ENCODE measurements at regions not wholly inside any gene's neighbourhood (a gene's known extent, or its start where the extent isn't known, plus 50 kb on each side); places are given as distances from the start of the nearest gene placed in this dataset.

DNA sequence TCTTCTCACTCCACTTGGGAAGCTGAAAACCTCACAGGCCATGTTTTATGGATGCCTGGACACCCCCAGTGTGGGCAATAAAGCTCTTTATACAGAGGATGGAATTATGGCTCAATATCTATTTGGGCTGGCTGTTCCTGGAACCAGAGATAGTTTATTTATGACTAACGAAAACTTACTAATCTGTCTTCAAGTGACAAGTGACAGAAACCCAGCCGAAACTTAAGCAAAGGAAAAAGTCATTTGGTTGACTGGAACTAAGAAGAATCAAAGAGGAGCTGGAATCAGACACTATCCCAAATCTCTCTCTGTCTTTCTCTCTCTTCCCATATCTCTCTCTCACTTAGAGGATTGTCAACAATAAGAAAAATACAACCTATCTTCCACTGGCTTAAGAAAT, 78.3 kb upstream of the CDK6 start:
- TF ChIP-seq, protein P1, sequence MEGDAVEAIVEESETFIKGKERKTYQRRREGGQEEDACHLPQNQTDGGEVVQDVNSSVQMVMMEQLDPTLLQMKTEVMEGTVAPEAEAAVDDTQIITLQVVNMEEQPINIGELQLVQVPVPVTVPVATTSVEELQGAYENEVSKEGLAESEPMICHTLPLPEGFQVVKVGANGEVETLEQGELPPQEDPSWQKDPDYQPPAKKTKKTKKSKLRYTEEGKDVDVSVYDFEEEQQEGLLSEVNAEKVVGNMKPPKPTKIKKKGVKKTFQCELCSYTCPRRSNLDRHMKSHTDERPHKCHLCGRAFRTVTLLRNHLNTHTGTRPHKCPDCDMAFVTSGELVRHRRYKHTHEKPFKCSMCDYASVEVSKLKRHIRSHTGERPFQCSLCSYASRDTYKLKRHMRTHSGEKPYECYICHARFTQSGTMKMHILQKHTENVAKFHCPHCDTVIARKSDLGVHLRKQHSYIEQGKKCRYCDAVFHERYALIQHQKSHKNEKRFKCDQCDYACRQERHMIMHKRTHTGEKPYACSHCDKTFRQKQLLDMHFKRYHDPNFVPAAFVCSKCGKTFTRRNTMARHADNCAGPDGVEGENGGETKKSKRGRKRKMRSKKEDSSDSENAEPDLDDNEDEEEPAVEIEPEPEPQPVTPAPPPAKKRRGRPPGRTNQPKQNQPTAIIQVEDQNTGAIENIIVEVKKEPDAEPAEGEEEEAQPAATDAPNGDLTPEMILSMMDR (IDR thresholded peaks at IDR 0.05) = no peak
- no peak for TF ChIP-seq POLR2A (IDR thresholded peaks at IDR 0.05)
